ENCODE measurements at regions not wholly inside any gene's neighbourhood (a gene's known extent, or its start where the extent isn't known, plus 50 kb on each side); places are given as distances from the start of the nearest gene placed in this dataset.

DNA sequence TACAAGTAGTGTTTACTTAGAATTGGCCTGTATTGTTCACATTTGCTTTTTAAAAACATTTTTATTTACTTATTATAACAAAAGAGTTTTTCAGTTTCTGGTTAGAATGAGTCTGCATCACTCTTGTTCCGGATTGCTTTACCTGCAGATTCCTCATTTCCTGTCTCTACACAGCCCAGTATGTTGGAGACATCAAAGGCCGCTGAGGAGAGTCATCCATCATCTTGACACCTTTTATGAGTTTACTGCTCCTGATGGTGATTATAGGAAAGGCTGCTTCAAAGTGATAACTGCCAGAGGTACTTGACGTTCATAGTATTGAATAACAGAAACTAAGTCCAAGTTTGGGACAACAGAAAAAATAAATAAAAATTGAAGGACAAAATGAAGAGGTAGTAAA, 490.5 kb upstream of the CA10 start:
- Histone ChIP-seq H3K27me3 (no peaks in the 10 kb centered on the region), H3K27ac (no peak overlapping the region), H3K4me3 (no peak overlapping the region), H3K36me3 (no peaks in the 10 kb centered on the region), H3K9me3 (no peaks in the 10 kb centered on the region), H3K4me1 (no peaks in the 10 kb centered on the region)
- TF ChIP-seq, protein P1, sequence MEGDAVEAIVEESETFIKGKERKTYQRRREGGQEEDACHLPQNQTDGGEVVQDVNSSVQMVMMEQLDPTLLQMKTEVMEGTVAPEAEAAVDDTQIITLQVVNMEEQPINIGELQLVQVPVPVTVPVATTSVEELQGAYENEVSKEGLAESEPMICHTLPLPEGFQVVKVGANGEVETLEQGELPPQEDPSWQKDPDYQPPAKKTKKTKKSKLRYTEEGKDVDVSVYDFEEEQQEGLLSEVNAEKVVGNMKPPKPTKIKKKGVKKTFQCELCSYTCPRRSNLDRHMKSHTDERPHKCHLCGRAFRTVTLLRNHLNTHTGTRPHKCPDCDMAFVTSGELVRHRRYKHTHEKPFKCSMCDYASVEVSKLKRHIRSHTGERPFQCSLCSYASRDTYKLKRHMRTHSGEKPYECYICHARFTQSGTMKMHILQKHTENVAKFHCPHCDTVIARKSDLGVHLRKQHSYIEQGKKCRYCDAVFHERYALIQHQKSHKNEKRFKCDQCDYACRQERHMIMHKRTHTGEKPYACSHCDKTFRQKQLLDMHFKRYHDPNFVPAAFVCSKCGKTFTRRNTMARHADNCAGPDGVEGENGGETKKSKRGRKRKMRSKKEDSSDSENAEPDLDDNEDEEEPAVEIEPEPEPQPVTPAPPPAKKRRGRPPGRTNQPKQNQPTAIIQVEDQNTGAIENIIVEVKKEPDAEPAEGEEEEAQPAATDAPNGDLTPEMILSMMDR (IDR thresholded peaks at IDR 0.05) = no peak
- intact Hi-C loops (cut with DNase I) = no loop called here
- DNase-seq (no peak), ATAC-seq (no peak)

DNA sequence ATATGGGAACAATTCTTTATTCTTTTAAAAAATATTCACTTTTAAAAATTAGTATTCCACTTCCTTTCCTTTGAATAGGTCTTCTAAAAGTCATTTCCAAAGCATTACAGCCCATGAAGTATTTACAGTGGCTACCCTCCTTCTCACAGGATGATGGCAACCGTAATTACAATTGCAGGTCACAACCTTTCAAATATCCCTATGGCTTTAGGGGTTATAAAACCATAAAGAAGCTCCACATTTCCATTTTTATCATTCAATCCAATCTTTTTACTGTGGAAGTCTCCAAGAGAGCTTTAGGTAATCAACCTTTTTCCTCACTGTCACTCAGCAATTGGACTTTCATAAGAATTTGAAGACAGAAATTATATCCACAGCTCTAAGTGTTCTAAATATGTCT, 488.9 kb upstream of the CA10 start:
- intact Hi-C loops (cut with DNase I) = no loop called here
- DNase-seq = no peak
- ATAC-seq = no peak
- Histone ChIP-seq H3K27ac (no peak overlapping the region), H3K4me1 (no peaks in the 10 kb centered on the region), H3K9me3 (no peaks in the 10 kb centered on the region), H3K4me3 (no peak overlapping the region), H3K27me3 (no peaks in the 10 kb centered on the region), H3K36me3 (no peaks in the 10 kb centered on the region)
- TF ChIP-seq, protein P1 (IDR thresholded peaks at IDR 0.05) = no peak

GRCh38 chr17:52636443-52636842, 477.9 kb upstream of the CA10 start:
- TF ChIP-seq, protein P1 (IDR thresholded peaks at IDR 0.05) = no peak
- Histone ChIP-seq H3K27me3 (no peaks in the 10 kb centered on the region), H3K9me3 (no peaks in the 10 kb centered on the region), H3K4me3 (no peak overlapping the region), H3K36me3 (no peaks in the 10 kb centered on the region), H3K27ac (no peak overlapping the region), H3K4me1 (no peaks in the 10 kb centered on the region)
- DNase-seq (no peak), ATAC-seq (no peak)
- intact Hi-C loops (cut with DNase I) = no loop called here

DNA sequence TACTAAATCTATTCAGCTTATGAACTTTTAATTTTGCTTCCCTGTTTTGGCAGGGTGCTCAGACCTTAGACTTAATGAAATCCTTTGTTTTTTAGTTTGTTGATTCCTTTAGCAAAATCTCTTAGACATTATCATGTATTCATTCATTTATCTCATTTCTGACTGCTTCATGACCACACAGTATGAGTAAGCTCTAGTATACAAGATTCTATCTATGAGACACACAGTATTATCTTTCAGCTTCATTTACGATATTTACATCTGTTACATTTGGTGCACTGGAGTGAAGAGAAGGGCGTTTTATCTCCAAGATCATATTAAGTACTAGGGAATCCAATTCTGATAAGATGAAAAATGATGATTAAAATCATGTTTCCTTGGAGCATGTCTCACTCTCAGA, 448.1 kb upstream of the CA10 start:
- intact Hi-C loops (cut with DNase I) = no loop called here
- Histone ChIP-seq H3K27ac (no peak overlapping the region), H3K4me3 (no peak overlapping the region), H3K36me3 (no peaks in the 10 kb centered on the region), H3K9me3 (no peaks in the 10 kb centered on the region), H3K4me1 (no peaks in the 10 kb centered on the region), H3K27me3 (no peaks in the 10 kb centered on the region)
- DNase-seq (no peak), ATAC-seq (no peak)
- TF ChIP-seq, protein P1 (IDR thresholded peaks at IDR 0.05) = no peak

- Histone ChIP-seq H3K27ac (no peak overlapping the region), H3K36me3 (no peaks in the 10 kb centered on the region), H3K9me3 (no peaks in the 10 kb centered on the region), H3K27me3 (no peaks in the 10 kb centered on the region), H3K4me3 (no peak overlapping the region), H3K4me1 (no peaks in the 10 kb centered on the region)
- DNase-seq = no peak
- ATAC-seq = no peak
- TF ChIP-seq, protein P1 (IDR thresholded peaks at IDR 0.05) = no peak
- intact Hi-C loops (cut with DNase I) = no loop called here
Measured at GRCh38 chr17:52606098-52606497, 447.6 kb upstream of the CA10 start.

Data from left lung (tissue), 4 donors.